HepG2 (cell line): ENCODE measurements at regions not wholly inside any gene's neighbourhood (a gene's known extent, or its start where the extent isn't known, plus 50 kb on each side); places are given as distances from the start of the nearest gene placed in this dataset.

Experiments used
- ATF3 ChIP-seq: sonication (generic); formaldehyde crosslinking; IDR thresholded peaks from 2 replicates; pipeline ENCODE4 v1.4.0; 2020; ENCODE audit warnings: missing genetic modification reagents
- CTCF ChIP-seq: sonication (generic); formaldehyde crosslinking; IDR thresholded peaks from 2 replicates; pipeline ENCODE4 v1.5.0; 2020; ENCODE audit warnings: mild to moderate bottlenecking, missing genetic modification reagents, moderate library complexity
- EED ChIP-seq: sonication (generic); formaldehyde crosslinking; IDR thresholded peaks from 2 replicates; pipeline ENCODE4 v1.5.0; 2020; ENCODE audit warnings: mild to moderate bottlenecking, missing genetic modification reagents
- FOXA1 ChIP-seq, 2 experiments: fragments of 450-650 bp in 1 of 2; sonication (generic) in 1 of 2; formaldehyde crosslinking in 1 of 2; IDR thresholded peaks; 2 replicates each; pipeline versions ENCODE4 v1.4.0 to v1.6.1; 2016 to 2020; ENCODE audit warnings: missing genetic modification reagents in 1 of 2
- FOXK2 ChIP-seq: fragments of 450-650 bp; IDR thresholded peaks from 2 replicates; pipeline ENCODE4 v1.6.1; 2016
- GATAD2A ChIP-seq: IDR thresholded peaks from 2 replicates; pipeline ENCODE4 v1.6.1; 2016
- KIAA2018 ChIP-seq: sonication (generic); formaldehyde crosslinking; IDR thresholded peaks from 2 replicates; pipeline ENCODE4 v1.5.0; 2020; ENCODE audit warnings: mild to moderate bottlenecking, missing genetic modification reagents, borderline replicate concordance
- KMT2A ChIP-seq: sonication (generic); formaldehyde crosslinking; IDR thresholded peaks from 2 replicates; pipeline ENCODE4 v1.4.0; 2020; ENCODE audit warnings: missing genetic modification reagents
- MAFK ChIP-seq, 2 experiments: IDR thresholded peaks in 1 of 2; conservative IDR thresholded peaks in 1 of 2; 2 replicates each; pipeline ENCODE4 v1.6.1; 2011; ENCODE audit warnings: improper control_type of control experiment in 2 of 2, low read length in 2 of 2
- POLR2A ChIP-seq, 2 experiments: IDR thresholded peaks; 2 replicates each; pipeline ENCODE4 v1.6.1; 2011; ENCODE audit warnings: low read depth in 2 of 2, low read length in 2 of 2, mild to moderate bottlenecking in 1 of 2, moderate library complexity in 1 of 2; ENCODE audit not compliant: insufficient read depth in 1 of 2
- RFX3 ChIP-seq: IDR thresholded peaks from 2 replicates; pipeline ENCODE4 v1.6.1; 2016; ENCODE audit warnings: missing biosample characterization, missing genetic modification reagents
- TARDBP ChIP-seq: sonication (generic); formaldehyde crosslinking; IDR thresholded peaks from 2 replicates; pipeline ENCODE4 v1.8.0; 2022; ENCODE audit warnings: mild to moderate bottlenecking, missing genetic modification reagents
- ZNF20 ChIP-seq: sonication (generic); formaldehyde crosslinking; IDR thresholded peaks from 2 replicates; pipeline ENCODE4 v1.4.0; 2020; ENCODE audit warnings: mild to moderate bottlenecking, moderate library complexity, missing genetic modification reagents
- ZNF468 ChIP-seq: sonication (generic); formaldehyde crosslinking; IDR thresholded peaks from 2 replicates; pipeline ENCODE4 v1.8.0; 2022; ENCODE audit warnings: mild to moderate bottlenecking, moderate library complexity, missing genetic modification reagents

GRCh38 chr16:86986136-86986535 is 331.1 kb downstream of the C16orf95 start:
- no peak for TF ChIP-seq FOXA1 (IDR thresholded peaks at IDR 0.05)
- no peak for TF ChIP-seq FOXA1 (CRISPR knock-in tag; IDR thresholded peaks at IDR 0.05)
- TF ChIP-seq ATF3 (CRISPR knock-in tag): no peak
- TF ChIP-seq CTCF (CRISPR knock-in tag): no peak
- TF ChIP-seq GATAD2A: no peak
- no peak for TF ChIP-seq ZNF468 (CRISPR knock-in tag)
- no peak for TF ChIP-seq MAFK (conservative IDR thresholded peaks at IDR 0.05 in 1 of 2, IDR thresholded peaks at IDR 0.05 in 1 of 2; ENCODE audit: low read length in 2 of 2)
- TF ChIP-seq TARDBP: no peak
- no peak for TF ChIP-seq FOXK2
- TF ChIP-seq POLR2A (IDR thresholded peaks at IDR 0.05; ENCODE audit: insufficient read depth in 1 of 2, low read depth in 2 of 2, low read length in 2 of 2): no peak
- TF ChIP-seq ZNF20 (CRISPR knock-in tag): no peak
- no peak for TF ChIP-seq EED (CRISPR knock-in tag)
- no peak for TF ChIP-seq KIAA2018 (CRISPR knock-in tag)
- no peak for TF ChIP-seq RFX3 (CRISPR knock-in tag)
- no peak for TF ChIP-seq KMT2A (CRISPR knock-in tag)
